Esophagus muscularis mucosa (tissue), 3 donors: ENCODE measurements at regions not wholly inside any gene's neighbourhood (a gene's known extent, or its start where the extent isn't known, plus 50 kb on each side); places are given as distances from the start of the nearest gene placed in this dataset.

Experiments used
- POLR2A ChIP-seq: fragments of 450-650 bp; IDR thresholded peaks from one replicate; pipeline ENCODE4 v1.6.1; 2017; ENCODE audit warnings: antibody characterized with exemption, moderate library complexity, mild to moderate bottlenecking, low read depth
- POLR2AphosphoS5 ChIP-seq, 2 donors: sonication (generic); formaldehyde crosslinking; IDR thresholded peaks; one replicate each; pipeline ENCODE4 v1.6.1; 2017; ENCODE audit warnings: antibody characterized with exemption in 2 of 2
- TF ChIP-seq, protein P1 (sequence below), 3 experiments: fragments of 200-600 bp in 2 of 3; fragments of 450-650 bp in 1 of 3; sonication (generic) in 2 of 3; IDR thresholded peaks; one replicate each; pipeline ENCODE4 v1.5.1; 2017 to 2019; ENCODE audit warnings: antibody characterized with exemption in 3 of 3, mild to moderate bottlenecking in 2 of 3, moderate library complexity in 1 of 3

DNA sequence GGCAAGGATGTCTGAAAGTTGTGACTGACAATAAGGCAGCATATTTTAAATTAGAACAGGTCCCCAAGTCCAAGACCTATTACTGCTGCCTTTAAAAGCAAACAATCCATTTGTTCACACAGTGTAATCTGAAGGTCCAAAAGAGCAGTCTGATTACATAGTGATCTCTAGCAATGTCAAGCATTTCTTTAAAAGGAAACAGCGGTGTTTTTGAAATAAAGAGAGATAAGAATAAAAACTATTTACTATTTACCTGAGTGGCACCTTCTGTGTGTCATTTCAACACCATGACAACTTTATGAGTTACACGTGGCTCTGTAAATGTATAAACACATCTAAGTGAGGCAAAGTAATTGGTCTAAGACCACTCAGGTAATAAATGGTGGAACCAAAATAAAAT, 1009.9 kb upstream of the CNTNAP5 start:
- TF ChIP-seq, protein P1, sequence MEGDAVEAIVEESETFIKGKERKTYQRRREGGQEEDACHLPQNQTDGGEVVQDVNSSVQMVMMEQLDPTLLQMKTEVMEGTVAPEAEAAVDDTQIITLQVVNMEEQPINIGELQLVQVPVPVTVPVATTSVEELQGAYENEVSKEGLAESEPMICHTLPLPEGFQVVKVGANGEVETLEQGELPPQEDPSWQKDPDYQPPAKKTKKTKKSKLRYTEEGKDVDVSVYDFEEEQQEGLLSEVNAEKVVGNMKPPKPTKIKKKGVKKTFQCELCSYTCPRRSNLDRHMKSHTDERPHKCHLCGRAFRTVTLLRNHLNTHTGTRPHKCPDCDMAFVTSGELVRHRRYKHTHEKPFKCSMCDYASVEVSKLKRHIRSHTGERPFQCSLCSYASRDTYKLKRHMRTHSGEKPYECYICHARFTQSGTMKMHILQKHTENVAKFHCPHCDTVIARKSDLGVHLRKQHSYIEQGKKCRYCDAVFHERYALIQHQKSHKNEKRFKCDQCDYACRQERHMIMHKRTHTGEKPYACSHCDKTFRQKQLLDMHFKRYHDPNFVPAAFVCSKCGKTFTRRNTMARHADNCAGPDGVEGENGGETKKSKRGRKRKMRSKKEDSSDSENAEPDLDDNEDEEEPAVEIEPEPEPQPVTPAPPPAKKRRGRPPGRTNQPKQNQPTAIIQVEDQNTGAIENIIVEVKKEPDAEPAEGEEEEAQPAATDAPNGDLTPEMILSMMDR (IDR thresholded peaks at IDR 0.05), result no peak
- TF ChIP-seq POLR2A (no peak), POLR2AphosphoS5 (IDR thresholded peaks at IDR 0.05) (no peak)
